NCI-H2107 treated with DMSO at 0.1 percent for 48 hours (cell line): ENCODE measurements at regions not wholly inside any gene's neighbourhood (a gene's known extent, or its start where the extent isn't known, plus 50 kb on each side); places are given as distances from the start of the nearest gene placed in this dataset.
A peak's percentile ranks its signal among the peaks of the same experiment; 100 is the strongest.

Experiments used
- DNase-seq: peaks from one replicate; lab custom pipeline; 2025; ENCODE audit not compliant: unreplicated experiment; lab: John Stamatoyannopoulos, UW

- no peak for DNase-seq
Observed at GRCh38 chr5:135207866-135208265, 173.8 kb upstream of the PITX1 start.

- DNase-seq, result no peak
Observed at GRCh38 chr5:135206862-135207261, 172.8 kb upstream of the PITX1 start.

- DNase-seq, result peak; percentile 42
Observed at GRCh38 chr5:135205632-135206349, 171.8 kb upstream of the PITX1 start.

- DNase-seq, result no peak
Observed at GRCh38 chr5:135204151-135204600, 170.1 kb upstream of the PITX1 start.

GRCh38 chr5:135203593-135204036, 169.6 kb upstream of the PITX1 start:
- DNase-seq, result no peak

GRCh38 chr5:135203019-135203418, 169.0 kb upstream of the PITX1 start:
- no peak for DNase-seq

- no peak for DNase-seq
Observed at GRCh38 chr5:135199919-135200318, 165.9 kb upstream of the PITX1 start.

GRCh38 chr5:135196483-135196882, 162.5 kb upstream of the PITX1 start:
- no peak for DNase-seq

- no peak for DNase-seq
Observed at GRCh38 chr5:135195270-135195608, 161.2 kb upstream of the PITX1 start.

- no peak for DNase-seq
Observed at GRCh38 chr5:135194573-135195269, 160.7 kb upstream of the PITX1 start.

GRCh38 chr5:135194126-135194488, 160.1 kb upstream of the PITX1 start:
- no peak for DNase-seq

GRCh38 chr5:135193213-135194125, 159.4 kb upstream of the PITX1 start:
- no peak for DNase-seq

GRCh38 chr5:135192351-135192750, 158.3 kb upstream of the PITX1 start:
- DNase-seq, result no peak

GRCh38 chr5:135191084-135191826, 157.2 kb upstream of the PITX1 start:
- DNase-seq, result no peak

GRCh38 chr5:135190416-135191083, 156.5 kb upstream of the PITX1 start:
- no peak for DNase-seq

- no peak for DNase-seq
Observed at GRCh38 chr5:135189024-135189423, 155.0 kb upstream of the PITX1 start.

- no peak for DNase-seq
Observed at GRCh38 chr5:135188233-135188914, 154.3 kb upstream of the PITX1 start.

GRCh38 chr5:135186662-135187522, 152.9 kb upstream of the PITX1 start:
- no peak for DNase-seq
